CD1c-positive myeloid dendritic cell (primary cell): ENCODE measurements at regions not wholly inside any gene's neighbourhood (a gene's known extent, or its start where the extent isn't known, plus 50 kb on each side); places are given as distances from the start of the nearest gene placed in this dataset.
"Not testable (repeated sequence)": the region's sequence is repeated elsewhere in the genome, so short reads cannot be mapped to it uniquely, and the experiment has no call there.

Experiments
- DNase-seq: peaks from one replicate; pipeline ENCODE4 v3.0.0-alpha.2; 2016; ENCODE audit errors: extremely low spot score

- no peak for DNase-seq
Observed at GRCh38 chr2:14422426-14422825, 210.1 kb upstream of the LRATD1 start.

GRCh38 chr2:14423145-14423906 is 209.2 kb upstream of the LRATD1 start:
- DNase-seq, result no peak

DNA sequence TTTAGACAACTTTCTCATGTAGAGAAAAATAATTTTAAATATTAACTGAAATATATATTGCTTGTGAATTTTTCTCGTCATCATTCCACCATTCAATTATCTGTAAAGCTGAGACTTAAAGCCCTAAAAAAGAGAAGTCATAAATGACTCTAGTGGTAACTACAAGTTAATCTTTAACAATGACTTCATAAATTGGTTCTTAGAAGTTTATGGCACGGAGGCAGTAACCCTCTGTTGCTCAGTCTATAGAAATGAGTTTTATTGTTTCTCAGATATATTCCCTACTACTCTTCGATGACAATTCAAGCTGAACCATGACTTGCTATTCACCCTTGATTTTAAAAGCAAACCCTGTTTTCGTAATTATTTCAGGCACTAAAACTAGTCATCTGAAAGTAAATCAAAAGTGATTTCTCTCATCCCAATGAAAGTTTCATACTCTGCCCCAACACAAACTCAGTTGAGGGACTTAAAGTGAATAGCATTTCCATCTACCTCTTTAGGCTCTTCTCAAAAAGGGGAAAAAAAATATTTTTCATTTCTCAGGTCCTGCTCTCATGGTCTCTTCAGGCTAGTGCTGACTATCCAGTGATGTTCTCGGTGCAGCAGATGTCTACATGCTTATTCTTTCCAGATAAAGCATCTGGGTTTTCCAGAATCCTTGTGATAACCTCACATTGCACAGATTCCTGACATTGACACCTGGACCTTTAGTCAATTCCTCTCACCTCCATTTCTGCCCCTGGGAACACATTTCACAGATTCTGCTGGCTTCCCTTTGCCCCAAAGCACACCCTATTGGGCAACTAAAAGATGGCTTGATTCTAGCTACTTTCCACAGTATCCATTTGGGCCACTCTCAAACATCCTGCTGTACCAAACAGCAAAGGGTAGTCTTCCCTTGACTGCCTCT is 207.8 kb upstream of the LRATD1 start:
- no peak for DNase-seq

DNA sequence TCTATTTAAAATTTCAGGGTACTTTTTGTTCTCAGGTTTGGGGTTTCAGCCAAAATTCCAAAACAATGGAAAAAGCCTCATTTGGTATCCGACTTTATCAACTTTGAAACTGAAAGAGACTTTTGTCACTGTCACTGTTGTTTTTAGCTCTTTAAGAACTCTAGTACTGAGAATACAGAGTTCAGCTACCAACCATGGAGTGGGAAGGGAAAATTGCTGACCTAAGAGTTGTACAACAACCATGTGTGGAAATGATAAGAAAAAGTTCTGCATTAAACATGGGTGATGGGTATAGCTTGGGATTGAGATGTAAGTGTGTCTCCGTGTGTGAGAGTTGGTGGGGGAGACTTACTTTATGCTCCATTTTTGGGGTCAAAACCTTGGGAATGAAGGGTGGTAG is 206.6 kb upstream of the LRATD1 start:
- DNase-seq, result no peak

DNA sequence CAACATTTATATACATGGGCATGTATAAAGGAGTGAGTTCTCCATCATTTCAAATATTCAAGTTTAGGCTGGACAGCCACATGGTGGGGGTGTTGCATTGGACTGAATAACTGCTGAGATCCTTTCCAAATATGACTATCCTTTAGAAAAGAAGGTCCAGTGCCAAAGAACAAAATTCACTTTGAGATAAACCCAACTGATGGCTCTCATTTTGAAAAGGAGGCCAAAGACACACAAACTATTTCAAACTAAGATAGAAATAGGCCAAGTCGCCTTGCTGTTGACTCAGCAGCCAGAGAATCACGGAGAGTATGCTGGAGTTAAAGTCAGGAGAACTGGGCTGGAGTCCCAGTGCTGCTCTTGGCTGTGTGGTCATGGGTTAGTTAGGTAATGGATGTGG is 204.5 kb upstream of the LRATD1 start:
- no peak for DNase-seq

GRCh38 chr2:14433946-14434495 is 198.5 kb upstream of the LRATD1 start:
- no peak for DNase-seq

DNA sequence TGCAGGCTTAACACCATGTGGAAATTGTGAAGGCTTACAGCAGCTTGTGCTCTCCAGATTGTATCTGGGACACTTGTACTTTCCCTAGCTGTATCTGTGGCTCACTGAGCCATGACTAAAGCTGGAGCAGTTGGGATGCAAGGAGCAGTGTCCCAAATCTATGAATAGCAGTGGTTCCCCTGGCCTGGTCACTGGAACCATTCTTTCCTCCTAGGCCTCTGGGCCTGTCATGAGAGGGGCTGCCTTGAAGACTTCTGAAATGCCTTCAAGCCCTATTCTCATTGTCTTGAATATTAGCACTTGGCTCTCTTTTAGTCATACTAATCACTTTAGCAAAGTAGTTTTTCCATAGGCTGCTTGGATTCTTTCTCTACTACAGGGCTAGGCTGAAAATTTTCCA is 186.8 kb upstream of the LRATD1 start:
- no peak for DNase-seq

GRCh38 chr2:14448340-14448739 is 184.2 kb upstream of the LRATD1 start:
- DNase-seq, result no peak

- DNase-seq, result no peak
Observed at GRCh38 chr2:14451312-14451711, 181.2 kb upstream of the LRATD1 start.

DNA sequence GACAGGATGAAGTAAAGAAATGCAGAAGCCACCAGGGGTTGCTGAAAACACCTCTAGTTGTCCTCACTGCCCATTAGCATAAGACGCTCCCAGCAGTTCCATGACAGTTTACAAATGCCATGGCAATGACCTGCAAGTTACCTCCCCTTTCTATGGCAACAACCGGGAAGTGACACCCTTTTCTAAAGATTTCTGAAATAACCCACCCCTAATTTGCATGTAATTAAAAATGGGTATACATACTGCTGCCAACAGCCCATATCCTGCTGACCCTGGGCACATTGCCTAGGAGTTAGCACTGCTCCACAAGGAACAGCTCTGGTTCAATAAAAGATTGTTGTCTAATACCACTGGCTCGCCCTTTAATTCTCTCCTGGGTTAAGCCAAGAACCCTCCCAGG is 178.3 kb upstream of the LRATD1 start:
- DNase-seq, result no peak

DNA sequence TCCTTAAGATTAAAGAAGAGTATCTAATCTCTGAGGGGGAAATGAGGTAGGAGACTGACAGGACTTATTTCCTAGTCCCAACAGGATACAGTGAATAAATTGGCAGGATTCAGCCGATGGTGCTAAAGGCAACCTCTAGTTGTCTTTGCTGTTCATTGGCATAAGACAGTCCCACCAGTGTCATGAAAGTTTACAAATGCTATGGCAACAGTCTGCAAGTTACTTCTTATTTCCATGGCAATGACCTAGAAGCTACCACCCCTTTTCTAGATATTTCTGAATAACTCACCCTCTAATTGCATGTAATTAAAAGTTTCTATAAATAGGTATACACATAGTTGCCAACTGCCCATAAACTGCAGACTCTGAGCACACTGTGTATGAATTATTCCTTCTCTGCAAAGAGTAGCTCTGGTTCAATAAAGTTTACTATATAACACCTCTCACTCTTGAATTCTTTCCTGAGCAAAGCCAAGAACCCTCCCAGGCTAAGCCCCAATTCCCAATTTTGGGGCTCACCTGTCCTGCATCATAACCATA is 172.7 kb upstream of the LRATD1 start:
- no peak for DNase-seq

GRCh38 chr2:14475994-14476393 is 156.5 kb upstream of the LRATD1 start:
- DNase-seq, result no peak

DNA sequence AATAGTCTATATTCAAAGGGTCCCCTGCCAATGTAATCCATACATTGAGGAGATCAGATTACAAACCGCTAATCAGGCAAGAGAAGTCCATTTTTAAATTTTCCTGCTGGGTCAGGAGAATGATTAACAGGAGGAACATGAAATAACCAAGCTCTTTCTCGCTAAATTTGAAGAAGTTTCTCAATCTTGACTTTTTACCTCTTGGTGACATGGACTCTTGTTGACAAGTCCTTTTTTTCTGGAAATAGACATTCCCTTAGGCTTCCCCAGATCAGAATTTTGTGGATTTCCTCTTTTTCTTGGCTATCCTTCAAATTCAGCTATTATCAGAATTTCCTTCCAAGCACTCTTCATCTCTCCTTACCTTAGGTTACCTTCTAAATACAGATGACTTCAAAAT is 153.0 kb upstream of the LRATD1 start:
- DNase-seq, result no peak

DNA sequence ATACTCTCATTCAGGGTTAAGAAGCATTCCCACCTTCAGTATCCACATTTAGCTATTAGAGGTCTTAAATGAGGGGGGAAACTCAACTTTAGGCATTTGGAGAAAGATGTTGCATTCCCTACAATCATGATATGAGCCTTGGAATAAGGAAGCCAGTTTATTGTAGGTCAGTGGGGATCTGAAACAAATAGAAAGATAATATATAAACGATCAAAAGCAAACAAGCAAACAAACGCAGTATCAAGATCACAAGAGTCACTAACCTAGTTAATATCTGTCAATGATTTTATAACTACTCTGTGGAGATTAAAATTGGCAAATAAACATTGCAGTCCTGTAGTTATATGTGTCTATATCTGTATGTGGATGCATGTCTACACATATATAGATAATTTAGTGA is 152.4 kb upstream of the LRATD1 start:
- DNase-seq, result no peak

DNA sequence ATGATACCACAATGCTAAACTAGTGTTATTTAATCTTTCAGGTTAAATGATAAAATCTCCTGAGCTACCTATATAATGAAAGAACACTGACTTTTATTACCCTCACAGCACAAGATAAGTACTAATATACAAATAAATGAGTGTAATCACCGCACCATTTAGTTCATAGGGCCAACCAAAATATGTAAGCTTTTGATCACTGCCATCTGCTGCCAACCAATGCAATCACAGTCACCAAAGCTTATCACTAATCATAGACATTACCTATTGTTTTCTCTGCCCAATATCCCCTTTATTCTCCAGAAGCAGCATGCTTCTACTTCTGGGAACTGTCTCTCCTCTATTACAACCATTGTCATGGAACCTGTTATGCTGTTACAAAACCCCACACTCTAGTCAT is 151.6 kb upstream of the LRATD1 start:
- no peak for DNase-seq

GRCh38 chr2:14492920-14493503 is 139.5 kb upstream of the LRATD1 start:
- DNase-seq, result no peak

- no peak for DNase-seq
Observed at GRCh38 chr2:14494759-14495158, 137.8 kb upstream of the LRATD1 start.

GRCh38 chr2:14501061-14501460 is 131.5 kb upstream of the LRATD1 start:
- no peak for DNase-seq

- not testable (repeated sequence) for DNase-seq
Observed at GRCh38 chr2:14506955-14507354, 125.6 kb upstream of the LRATD1 start.

DNA sequence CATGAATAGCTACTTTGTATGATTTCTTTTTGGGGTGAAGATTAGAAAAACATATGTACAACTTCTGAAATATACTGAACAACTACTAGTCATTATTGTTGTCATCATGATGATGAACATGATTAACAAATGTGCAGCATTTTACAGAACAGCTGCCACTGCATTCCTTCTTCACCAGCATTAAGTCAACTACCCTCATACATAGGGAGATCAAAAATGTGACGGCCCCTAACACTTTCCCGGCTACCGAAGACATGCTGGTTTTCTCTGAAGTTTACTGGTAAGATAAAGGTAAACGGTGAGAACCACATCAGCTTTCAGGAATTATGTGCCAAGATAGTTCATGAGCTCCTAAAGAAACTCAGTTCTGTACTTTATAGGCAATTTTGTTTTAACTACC is 121.0 kb upstream of the LRATD1 start:
- no peak for DNase-seq

- DNase-seq, result no peak
Observed at GRCh38 chr2:14513903-14514302, 118.6 kb upstream of the LRATD1 start.

- DNase-seq, result no peak
Observed at GRCh38 chr2:14516844-14517243, 115.7 kb upstream of the LRATD1 start.
